AG10803 (cell line): ENCODE measurements at regions not wholly inside any gene's neighbourhood (a gene's known extent, or its start where the extent isn't known, plus 50 kb on each side); places are given as distances from the start of the nearest gene placed in this dataset.

Experiments used
- DNase-seq: peaks from one replicate; pipeline ENCODE4 v3.0.0; 2010; ENCODE audit warnings: low read depth
- H3K4me3 ChIP-seq: 2 replicates; pipeline ENCODE4 v1.5.1; 2011; ENCODE audit warnings: mild to moderate bottlenecking, low read length, control low read depth
- TF ChIP-seq, protein P1 (sequence below): conservative IDR thresholded peaks from 2 replicates; pipeline ENCODE4 v1.5.1; 2011; ENCODE audit warnings: mild to moderate bottlenecking, low read length, control low read depth, inconsistent platforms

DNA sequence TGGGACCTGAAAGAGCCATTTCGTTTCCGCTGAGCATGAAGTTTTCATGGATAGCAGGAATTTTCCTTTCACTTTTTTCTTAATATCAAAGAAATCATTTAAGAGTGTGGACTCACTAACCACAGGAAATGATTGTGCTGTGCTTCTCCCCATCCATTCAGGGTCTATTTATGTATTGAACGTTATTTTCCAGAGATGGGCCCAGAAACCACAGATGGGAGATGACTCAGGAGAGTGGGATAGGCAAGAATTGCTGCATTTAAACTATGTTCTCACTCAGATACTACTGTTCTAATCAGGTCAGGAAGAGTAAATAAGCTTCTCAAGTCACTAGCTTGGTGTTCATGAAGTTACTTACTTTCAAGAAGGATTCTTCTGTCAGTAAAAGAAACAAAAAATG lies 763.8 kb downstream of the DTWD2 start:
- H3K4me3 ChIP-seq, result no peak overlapping the region
- TF ChIP-seq, protein P1, sequence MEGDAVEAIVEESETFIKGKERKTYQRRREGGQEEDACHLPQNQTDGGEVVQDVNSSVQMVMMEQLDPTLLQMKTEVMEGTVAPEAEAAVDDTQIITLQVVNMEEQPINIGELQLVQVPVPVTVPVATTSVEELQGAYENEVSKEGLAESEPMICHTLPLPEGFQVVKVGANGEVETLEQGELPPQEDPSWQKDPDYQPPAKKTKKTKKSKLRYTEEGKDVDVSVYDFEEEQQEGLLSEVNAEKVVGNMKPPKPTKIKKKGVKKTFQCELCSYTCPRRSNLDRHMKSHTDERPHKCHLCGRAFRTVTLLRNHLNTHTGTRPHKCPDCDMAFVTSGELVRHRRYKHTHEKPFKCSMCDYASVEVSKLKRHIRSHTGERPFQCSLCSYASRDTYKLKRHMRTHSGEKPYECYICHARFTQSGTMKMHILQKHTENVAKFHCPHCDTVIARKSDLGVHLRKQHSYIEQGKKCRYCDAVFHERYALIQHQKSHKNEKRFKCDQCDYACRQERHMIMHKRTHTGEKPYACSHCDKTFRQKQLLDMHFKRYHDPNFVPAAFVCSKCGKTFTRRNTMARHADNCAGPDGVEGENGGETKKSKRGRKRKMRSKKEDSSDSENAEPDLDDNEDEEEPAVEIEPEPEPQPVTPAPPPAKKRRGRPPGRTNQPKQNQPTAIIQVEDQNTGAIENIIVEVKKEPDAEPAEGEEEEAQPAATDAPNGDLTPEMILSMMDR, result no peak
- DNase-seq, result peak; percentile 57

DNA sequence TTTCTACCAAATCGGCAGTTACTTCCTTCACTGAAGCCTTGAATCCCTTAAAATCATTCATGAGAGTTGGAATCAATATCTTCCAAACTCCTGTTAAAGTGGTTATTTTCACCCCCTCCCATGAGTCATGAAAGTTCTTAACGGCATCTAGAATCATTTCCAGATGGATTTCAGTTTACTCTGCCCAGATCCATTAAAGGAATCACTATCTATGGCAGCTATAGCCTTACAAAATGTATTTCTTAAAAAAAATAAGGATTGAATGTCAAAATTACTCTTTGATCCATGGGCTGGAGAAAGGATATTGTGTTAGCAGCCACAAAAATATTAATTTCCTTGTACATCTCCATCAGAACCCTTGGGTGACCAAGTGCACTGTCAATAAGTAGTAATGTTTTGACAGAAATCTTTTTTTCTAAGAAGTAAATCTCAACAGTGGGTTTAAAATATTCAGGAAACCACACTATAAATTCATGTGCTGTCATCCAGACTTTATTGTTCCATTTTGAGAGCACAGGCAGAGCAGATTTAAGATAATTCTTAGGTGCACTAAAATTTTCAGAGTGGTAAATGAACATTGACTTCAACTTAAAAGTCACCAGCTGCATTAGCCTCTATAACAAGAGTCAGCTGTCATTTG lies 767.7 kb downstream of the DTWD2 start:
- H3K4me3 ChIP-seq, result no peak overlapping the region
- peak; percentile 47 for DNase-seq
- TF ChIP-seq, protein P1, result no peak

DNA sequence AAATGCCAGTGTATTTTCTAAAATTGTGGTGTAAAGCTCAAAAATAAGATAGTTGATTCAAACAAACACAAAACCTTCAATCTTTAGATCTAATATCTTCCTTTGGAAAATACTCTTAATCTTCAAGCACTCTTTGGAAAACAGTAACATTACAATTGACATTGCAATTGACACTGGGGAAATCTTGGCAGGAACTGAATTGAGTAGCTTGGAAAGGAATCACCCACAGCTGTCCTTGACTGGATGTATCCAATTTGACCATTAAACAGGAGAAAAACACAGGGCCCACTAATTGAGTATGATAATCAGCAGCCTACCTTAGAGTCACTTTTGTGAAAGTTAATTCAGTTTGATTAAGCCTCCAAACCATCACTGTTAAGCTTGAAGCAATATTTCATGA lies 776.7 kb downstream of the DTWD2 start:
- no peak overlapping the region for H3K4me3 ChIP-seq
- TF ChIP-seq, protein P1, result no peak
- DNase-seq, result no peak

DNA sequence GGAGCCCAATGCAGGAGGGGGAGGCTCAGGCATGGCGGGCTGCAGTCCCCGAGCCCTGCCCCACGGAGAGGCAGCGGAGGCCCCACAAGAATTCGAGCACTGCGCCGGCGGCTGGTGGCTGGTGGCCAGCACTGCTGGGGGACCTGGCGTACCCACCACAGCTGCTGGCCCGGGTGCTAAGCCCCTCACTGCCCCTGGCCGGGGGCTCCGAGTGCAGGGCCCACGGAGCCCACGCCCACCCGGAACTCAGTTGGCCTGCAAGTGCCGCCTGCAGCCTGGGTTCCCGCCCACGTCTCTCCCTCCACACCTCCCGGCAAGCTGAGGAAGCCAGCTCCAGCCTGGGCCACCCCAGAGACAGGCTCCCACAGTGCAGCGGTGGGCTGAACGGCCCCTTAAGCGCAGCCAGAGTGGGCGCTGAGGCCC lies 780.3 kb downstream of the DTWD2 start:
- H3K4me3 ChIP-seq, result no peak overlapping the region
- DNase-seq, result no peak
- TF ChIP-seq, protein P1, result no peak

DNA sequence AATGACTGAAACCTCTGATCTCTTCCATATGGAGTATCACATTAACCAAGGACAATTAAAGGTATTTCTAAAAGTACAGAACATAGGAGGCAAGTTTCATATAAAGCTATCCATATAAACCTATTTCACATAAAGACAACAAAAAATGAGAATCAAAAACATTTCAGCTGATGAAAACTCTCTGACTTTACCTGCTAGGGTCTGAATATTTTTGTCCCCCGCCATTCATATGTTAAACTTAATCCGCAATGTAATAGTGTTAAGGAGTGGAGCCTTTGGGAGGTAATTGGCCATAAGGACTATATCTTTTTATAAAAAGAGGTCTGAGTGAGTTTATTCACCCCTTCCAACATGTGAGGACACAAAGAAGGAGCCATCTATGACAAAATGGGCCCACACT lies 788.5 kb downstream of the DTWD2 start:
- TF ChIP-seq, protein P1, result no peak
- no peak for DNase-seq
- no peak overlapping the region for H3K4me3 ChIP-seq

DNA sequence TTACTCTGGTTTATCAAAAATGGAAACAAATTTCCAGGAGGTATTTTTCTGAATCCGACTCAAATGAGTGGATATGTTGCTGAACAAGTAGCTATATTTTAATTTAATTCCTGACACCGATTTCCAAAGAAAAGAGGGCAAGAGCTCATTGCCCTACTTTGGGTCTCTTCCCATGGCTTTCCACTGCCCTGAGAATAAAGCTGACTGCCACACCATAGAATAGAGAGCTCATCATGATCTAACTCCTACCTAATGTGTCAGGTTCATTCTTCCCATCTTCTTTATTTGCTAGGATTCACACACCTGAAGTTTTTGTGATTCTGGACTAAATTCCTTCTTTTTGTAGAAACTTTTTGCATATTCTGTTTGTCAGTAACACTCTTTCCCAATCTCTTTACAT lies 792.1 kb downstream of the DTWD2 start:
- H3K4me3 ChIP-seq, result no peak overlapping the region
- TF ChIP-seq, protein P1, result no peak
- no peak for DNase-seq

DNA sequence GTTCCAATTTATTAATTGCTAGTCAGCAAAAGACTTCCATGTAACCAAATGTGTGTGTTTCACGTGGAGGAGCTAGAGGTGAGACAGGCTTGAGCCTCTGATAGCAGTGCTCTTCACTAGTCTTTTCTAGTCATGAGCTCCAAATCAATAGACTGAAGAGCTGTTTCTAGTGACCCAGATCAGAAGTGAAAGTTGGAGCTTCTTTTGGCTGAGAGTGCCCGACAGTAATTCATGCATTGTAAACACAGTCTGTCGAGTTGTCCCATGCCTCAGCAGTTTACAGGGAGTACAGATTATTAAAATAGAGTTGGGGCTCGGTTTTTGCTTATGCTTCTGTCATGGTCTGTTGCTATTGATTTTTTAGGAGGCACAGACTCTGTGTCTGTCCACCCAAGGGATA lies 793.1 kb downstream of the DTWD2 start:
- H3K4me3 ChIP-seq, result no peak overlapping the region
- DNase-seq, result no peak
- TF ChIP-seq, protein P1, result no peak
